ENCODE measurements at regions not wholly inside any gene's neighbourhood (a gene's known extent, or its start where the extent isn't known, plus 50 kb on each side); places are given as distances from the start of the nearest gene placed in this dataset.

GRCh38 chr2:17252258-17252657 is 266.0 kb downstream of the RAD51AP2 start:
- TF ChIP-seq CTCF (IDR thresholded peaks at IDR 0.05; ENCODE audit: poor library complexity), result no peak
- TF ChIP-seq EZH2phosphoT487 (IDR thresholded peaks at IDR 0.05; ENCODE audit: low read depth, severe bottlenecking, unreplicated experiment), result no peak

Data from hepatocyte (in vitro differentiated cells).